ENCODE measurements at regions not wholly inside any gene's neighbourhood (a gene's known extent, or its start where the extent isn't known, plus 50 kb on each side); places are given as distances from the start of the nearest gene placed in this dataset.

- Histone ChIP-seq H2AFZ (ENCODE audit: low read depth) (no peak overlapping the region), H3K36me3 (replicated peaks in 1 of 2; ENCODE audit: control insufficient read depth in 1 of 2, insufficient read depth in 2 of 2, low read length in 1 of 2) (no peaks in the 10 kb centered on the region), H3K79me2 (ENCODE audit: insufficient read depth) (no peaks in the 10 kb centered on the region), H3K4me3 (ENCODE audit: low read depth in 2 of 2, low read length in 1 of 2) (no peak overlapping the region), H3F3A (replicated peaks; ENCODE audit: insufficient read depth) (no peaks in the 10 kb centered on the region), H3K9me3 (no peaks in the 10 kb centered on the region), H3K27me3 (ENCODE audit: insufficient read depth) (no peaks in the 10 kb centered on the region), H3K27ac (ENCODE audit: low read depth in 2 of 2, low read length in 1 of 2) (no peak overlapping the region), H3K9ac (no peak overlapping the region), H3K4me2 (no peak overlapping the region), H3K9me2 (no peaks in the 10 kb centered on the region), H4K20me1 (ENCODE audit: insufficient read depth) (no peaks in the 10 kb centered on the region), H3K4me1 (ENCODE audit: control insufficient read depth in 1 of 2, insufficient read depth in 2 of 2, low read depth in 1 of 2, low read length in 1 of 2) (peaks cover 0 to 2% of the 10 kb centered on the region in 2 experiments; a peak in 1 of 4 replicates)
- no peak for DNase-seq
- POLR2A ChIA-PET, result no interaction called here
- TF ChIP-seq MXI1 (IDR thresholded peaks at IDR 0.05; ENCODE audit: low read depth, low read length), result no peak
- 69% methylated on average over 1 of the region's 1 CpG for WGBS (ENCODE audit: low lambda C conversion rate)
- CTCF ChIA-PET, result interaction anchor here (1.1 kb wide), 1 partner anchor 13 kb away, joined by 3 read pairs; no protein-coding TSS in a partner anchor
These were observed 65.0 kb upstream of the PLXNA4 start for GRCh38 chr7:132641238-132641637.

GRCh38 chr7:132639983-132640382, 63.7 kb upstream of the PLXNA4 start:
- CTCF ChIA-PET, result no interaction called here
- POLR2A ChIA-PET, result no interaction called here

More at GRCh38 chr7:132639983-132640382, 63.7 kb upstream of the PLXNA4 start:
- H3K9ac ChIP-seq, result no peak overlapping the region
- no peak for TF ChIP-seq FOSL2 (IDR thresholded peaks at IDR 0.05; ENCODE audit: borderline replicate concordance, low read depth)
- TF ChIP-seq RAD21 (IDR thresholded peaks at IDR 0.05; ENCODE audit: low read length), result no peak
- no peak for TF ChIP-seq JUND (IDR thresholded peaks at IDR 0.05)
- no peak for TF ChIP-seq NRF1 (IDR thresholded peaks at IDR 0.05; ENCODE audit: low read depth, low read length)
- TF ChIP-seq FOXJ3 (CRISPR knock-in tag; IDR thresholded peaks at IDR 0.05), result no peak
- TF ChIP-seq RCOR1 (IDR thresholded peaks at IDR 0.05; ENCODE audit: low read length), result no peak
- no peak for TF ChIP-seq GATA2 (CRISPR knock-in tag; IDR thresholded peaks at IDR 0.05)
- TF ChIP-seq SIN3A (IDR thresholded peaks at IDR 0.05; ENCODE audit: borderline replicate concordance, low read depth, low read length), result no peak
- no peak for TF ChIP-seq MXI1 (IDR thresholded peaks at IDR 0.05; ENCODE audit: low read depth, low read length)
- no peak for TF ChIP-seq CTCF (IDR thresholded peaks at IDR 0.05)
- no peak for TF ChIP-seq RXRA (IDR thresholded peaks at IDR 0.05; ENCODE audit: borderline replicate concordance, low read depth)
- TF ChIP-seq MAX (IDR thresholded peaks at IDR 0.05; ENCODE audit: low read depth), result no peak
- TF ChIP-seq PBX3 (IDR thresholded peaks at IDR 0.05), result no peak
- no peak for TF ChIP-seq TAF1 (IDR thresholded peaks at IDR 0.05; ENCODE audit: borderline replicate concordance, low read depth, low read length)
- no peak for TF ChIP-seq CHD2 (IDR thresholded peaks at IDR 0.05; ENCODE audit: low read length, partially characterized antibody)
- no peak for TF ChIP-seq YY1 (IDR thresholded peaks at IDR 0.05; ENCODE audit: low read depth)
- TF ChIP-seq IRF3 (IDR thresholded peaks at IDR 0.05; ENCODE audit: low read depth, low read length), result no peak
- TF ChIP-seq USF1 (IDR thresholded peaks at IDR 0.05; ENCODE audit: borderline replicate concordance, low read depth), result no peak
- no peak for TF ChIP-seq EZH2phosphoT487 (IDR thresholded peaks at IDR 0.05; ENCODE audit: borderline replicate concordance, low read depth)
- no peak for TF ChIP-seq TCF12 (IDR thresholded peaks at IDR 0.05)
- H3K9me2 ChIP-seq, result no peaks in the 10 kb centered on the region
- no peaks in the 10 kb centered on the region for H3F3A ChIP-seq (replicated peaks; ENCODE audit: insufficient read depth)
- no peak overlapping the region for H3K4me3 ChIP-seq (ENCODE audit: low read depth in 2 of 2, low read length in 1 of 2)
- H4K20me1 ChIP-seq (ENCODE audit: insufficient read depth), result no peaks in the 10 kb centered on the region
- no peaks in the 10 kb centered on the region for H3K27me3 ChIP-seq (ENCODE audit: insufficient read depth)
- 71% methylated on average over 5 of the region's 5 CpGs for WGBS (ENCODE audit: low lambda C conversion rate)
- no peak for DNase-seq
- H3K27ac ChIP-seq (ENCODE audit: low read depth in 2 of 2, low read length in 1 of 2), result no peak overlapping the region
- no peak overlapping the region for H3K4me2 ChIP-seq
- no peaks in the 10 kb centered on the region for H3K9me3 ChIP-seq
- H2AFZ ChIP-seq (ENCODE audit: low read depth), result no peak overlapping the region
- H3K4me1 ChIP-seq (ENCODE audit: control insufficient read depth in 1 of 2, insufficient read depth in 2 of 2, low read depth in 1 of 2, low read length in 1 of 2), result peaks cover 0 to 2% of the 10 kb centered on the region in 2 experiments; a peak in 1 of 4 replicates
- H3K36me3 ChIP-seq (replicated peaks in 1 of 2; ENCODE audit: control insufficient read depth in 1 of 2, insufficient read depth in 2 of 2, low read length in 1 of 2), result no peaks in the 10 kb centered on the region
- H3K79me2 ChIP-seq (ENCODE audit: insufficient read depth), result no peaks in the 10 kb centered on the region
